Activated CD4-positive, alpha-beta T cell treated with anti-CD3 and anti-CD28 coated beads, Interleukin-10, Interleukin-2, amounts not matched to agents 100 ng/mL and 50 ng/mL, durations not matched to agents 16 hours and 8 hours (primary cell): ENCODE measurements at regions not wholly inside any gene's neighbourhood (a gene's known extent, or its start where the extent isn't known, plus 50 kb on each side); places are given as distances from the start of the nearest gene placed in this dataset.

Experiments
- DNase-seq: peaks from one replicate; pipeline ENCODE4 v3.0.0-alpha.2; 2020

DNA sequence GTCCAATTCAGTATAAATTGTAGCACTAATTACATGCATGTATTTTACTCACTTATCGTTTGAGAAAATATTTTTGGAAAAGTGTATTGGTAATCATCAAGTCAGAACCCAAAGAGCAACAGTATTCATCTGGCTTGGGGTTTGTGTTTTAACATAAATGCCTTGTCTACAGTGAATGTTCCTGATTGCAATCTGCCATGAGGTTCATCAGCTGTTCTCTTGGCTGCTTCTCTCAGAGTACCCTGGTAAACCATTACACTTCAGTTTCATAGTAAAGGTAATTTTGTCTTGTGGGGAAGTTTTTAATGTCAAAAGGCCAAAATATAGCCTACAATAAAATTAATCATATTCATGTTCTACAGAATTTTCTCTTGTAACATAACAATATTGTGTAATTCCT, 150.3 kb downstream of the IFI44 start:
- DNase-seq: no peak

DNA sequence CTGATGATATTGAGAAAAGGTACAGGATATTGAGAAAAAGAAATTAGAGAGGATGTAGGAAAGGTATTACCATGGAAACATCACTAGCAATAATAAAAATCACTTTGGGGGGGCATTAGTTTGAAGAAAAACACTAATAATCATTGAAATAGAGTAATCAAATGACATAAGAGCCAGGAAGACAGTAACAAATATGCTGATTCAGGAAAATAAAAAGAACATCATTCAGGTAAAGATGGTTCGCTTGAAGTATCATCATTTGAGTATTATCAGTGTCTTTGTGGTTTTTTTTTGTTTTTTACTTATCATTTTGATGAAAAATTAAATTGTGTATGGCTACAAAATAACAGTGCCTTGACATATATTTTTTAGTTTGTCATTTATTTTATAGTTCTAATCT, 164.5 kb downstream of the IFI44 start:
- no peak for DNase-seq

DNA sequence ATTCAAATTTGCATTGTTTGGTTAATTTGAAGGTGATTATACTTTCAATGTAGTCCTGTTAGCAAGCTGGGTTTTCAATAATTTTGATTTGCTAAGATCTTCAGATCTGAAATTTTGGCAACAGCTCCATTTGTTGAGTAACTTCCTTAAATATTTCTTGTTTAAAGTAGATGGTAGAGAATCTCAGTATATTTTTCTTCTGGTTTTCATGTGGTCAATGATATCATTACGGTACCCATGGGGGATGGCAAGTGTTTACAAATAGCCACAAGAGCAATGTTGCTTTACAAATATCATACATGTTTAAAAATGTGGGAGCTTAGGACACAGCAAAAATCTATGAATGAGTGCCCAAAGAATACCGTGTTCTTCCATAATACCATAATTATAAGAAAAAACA, 175.9 kb downstream of the IFI44 start:
- no peak for DNase-seq

DNA sequence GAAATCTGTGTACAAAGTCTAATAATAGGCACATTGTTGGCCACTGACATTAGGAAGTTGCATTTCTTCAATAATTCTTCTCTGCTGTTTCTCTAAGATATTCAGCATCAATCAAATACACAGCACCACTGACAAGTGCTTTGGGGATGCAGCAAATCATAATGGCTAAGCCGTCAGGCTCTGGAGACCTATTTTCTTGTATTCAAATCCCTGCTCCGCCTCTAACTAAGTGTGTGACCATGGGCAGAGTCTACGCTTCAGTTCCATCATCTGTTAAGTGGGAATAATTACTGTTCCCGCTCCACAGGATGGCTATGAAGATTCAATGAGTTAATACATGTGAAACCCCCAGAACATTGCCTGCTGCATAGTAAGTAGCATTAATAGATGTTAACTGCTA, 176.9 kb downstream of the ADGRL4 start:
- DNase-seq: no peak

DNA sequence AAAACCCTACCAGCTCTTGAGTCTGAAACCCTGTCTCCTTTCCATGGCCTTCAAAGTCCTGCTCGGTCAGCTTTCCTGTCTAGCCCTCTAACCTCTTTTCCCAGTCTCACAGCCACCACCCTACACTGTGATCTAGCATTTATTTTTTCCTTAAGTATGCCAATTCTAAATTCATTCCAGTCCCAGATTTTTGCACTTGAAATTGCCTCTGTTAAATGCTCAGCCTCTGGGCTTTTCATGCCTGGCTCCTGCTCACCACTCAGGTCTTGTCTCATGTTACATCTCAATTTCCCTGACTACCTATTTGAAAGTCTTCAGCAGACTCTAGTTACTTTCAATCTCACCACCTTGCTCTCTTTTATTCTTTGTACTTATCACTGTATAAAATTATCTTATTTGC, 176.2 kb downstream of the ADGRL4 start:
- DNase-seq: no peak

DNA sequence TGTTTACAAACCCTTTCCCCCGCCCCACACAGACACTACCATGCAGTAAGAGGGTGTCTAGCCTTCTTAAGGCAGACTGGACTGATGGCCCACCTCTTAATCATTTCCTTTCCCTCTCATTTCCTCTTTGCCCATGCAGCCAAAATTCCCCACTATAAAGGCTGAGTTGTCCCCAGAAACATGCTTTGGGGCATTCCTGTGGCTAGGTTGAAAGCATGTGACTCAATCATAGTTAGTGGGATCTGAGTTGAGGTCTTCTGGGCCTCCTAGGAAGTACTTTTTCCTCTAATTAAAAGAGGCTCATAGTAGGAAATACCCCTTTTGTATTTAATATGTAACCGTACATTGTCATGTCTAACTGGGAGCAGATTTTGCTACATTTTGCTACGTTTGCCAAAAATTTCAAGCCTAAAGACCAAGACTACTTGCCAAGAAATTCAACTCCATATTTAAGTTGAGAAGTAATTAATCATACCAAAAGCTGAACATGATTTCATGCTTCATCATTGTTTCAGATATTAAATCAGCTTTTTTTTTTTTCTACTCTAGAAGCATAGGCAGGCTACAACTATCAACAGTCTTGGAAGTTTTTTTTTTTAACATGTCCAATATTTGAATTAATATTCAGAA, 174.7 kb downstream of the ADGRL4 start:
- no peak for DNase-seq

DNA sequence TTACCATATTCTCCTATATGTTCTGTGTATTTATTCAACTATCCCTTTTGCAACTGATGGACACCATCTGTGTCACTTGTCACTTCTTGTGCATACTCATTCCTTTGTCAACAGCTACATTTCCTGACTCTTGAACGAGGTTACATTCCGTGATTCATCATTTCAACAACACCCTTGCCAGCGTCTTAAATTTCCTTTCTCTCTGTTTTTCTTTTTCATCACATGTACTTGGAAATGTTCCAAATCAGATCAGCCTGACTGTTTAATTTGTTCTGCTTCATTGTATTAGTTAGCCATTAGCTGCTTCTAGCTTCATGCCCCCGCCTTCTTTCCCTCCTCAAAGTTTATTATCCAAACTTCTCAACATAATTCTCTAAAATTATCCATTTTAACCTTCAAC, 173.0 kb downstream of the ADGRL4 start:
- no peak for DNase-seq

DNA sequence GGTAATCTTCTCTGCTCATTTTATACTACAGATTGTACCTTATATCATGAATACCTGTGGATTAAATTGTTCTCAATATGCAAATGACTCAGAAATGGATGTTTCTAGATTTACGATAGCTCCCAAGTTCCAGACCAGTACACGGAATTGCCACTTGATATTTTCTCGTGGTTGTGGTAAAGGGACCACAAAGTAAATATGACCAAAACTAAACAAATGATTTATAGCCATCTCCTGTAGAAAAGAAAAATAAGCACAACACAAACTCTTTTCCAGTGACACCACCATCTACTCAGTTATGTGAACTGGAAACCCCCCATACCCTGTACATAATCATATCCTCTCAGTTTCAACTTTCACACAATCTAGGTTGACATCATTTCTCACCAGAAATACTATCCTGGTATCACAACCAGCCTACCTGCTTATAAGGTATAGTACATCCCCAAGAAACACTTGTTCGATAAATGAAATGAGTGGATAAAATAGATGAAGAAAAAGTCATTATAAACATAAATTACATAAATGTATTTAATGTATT, 172.3 kb downstream of the ADGRL4 start:
- DNase-seq: no peak

DNA sequence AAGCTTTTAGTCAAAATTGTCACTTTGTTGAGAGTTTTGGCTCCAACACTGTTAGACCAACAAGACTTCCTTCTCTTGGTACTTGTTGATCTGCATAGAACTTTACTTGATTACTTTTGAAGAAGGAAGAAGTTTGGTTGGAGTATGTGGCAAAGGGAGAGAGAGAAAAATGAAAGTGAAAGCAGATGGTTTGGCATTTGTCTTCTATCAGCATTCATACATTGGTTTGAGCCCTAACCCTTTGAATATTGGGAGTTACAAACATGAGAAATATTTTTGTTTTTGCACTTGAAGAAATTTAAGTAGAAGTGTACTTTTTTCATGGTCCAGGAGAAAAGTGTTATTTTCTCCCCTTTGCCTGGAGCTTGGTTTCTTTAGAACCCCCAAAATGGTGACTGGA, 169.8 kb downstream of the ADGRL4 start:
- no peak for DNase-seq

DNA sequence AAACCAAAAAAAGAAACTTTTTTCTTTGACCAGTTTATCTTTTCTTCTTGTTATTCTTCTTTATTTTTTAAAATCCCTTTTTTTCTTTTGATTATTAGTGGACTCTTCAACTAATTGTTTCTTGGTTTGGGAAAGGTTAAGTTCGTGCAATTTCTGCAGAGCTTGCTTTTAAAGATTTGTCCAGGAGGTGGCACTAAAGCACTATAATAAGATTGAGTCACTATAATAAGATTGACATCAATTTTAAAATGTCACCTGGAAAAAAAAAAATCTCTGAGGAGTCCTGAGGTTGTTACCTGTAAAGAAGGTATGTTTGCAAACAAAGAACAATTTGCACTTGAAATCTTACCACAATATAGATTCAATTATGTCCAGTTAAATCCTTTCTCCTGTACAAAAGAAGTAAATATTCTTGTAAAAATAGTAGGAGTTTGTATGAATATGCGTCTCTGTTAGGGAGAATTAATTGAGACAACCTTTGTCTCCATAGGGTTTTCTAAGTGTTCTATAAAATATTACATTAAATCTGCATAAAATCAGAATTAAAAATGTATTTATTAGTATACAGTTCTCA, 166.7 kb downstream of the ADGRL4 start:
- DNase-seq: peak; percentile 50
